Calu3 (cell line): ENCODE measurements at regions not wholly inside any gene's neighbourhood (a gene's known extent, or its start where the extent isn't known, plus 50 kb on each side); places are given as distances from the start of the nearest gene placed in this dataset.

Experiments
- BruUV-seq: library from RNA; stranded (reverse); fragments of 400-500 nt; replicated peaks from 2 replicates; lab custom pipeline; 2021; lab: Mats Ljungman, UMichigan
- CTCF ChIA-PET: fragments of 300-600 bp; sonication (Branson Sonifier 250); formaldehyde crosslinking; loops from one replicate; lab custom pipeline; 2022; ENCODE audit warnings: antibody characterized with exemption; lab: Charles Lee
- DNase-seq: peaks from one replicate; pipeline ENCODE4 v3.0.0; 2022
- H3K27ac Mint-ChIP-seq: one replicate; pipeline ENCODE4 v1.8.0; 2022; ENCODE audit warnings: mixed read lengths; ENCODE audit not compliant: unreplicated experiment
- H3K27me3 Mint-ChIP-seq: one replicate; pipeline ENCODE4 v1.8.0; 2022; ENCODE audit warnings: mixed read lengths; ENCODE audit not compliant: unreplicated experiment
- H3K36me3 Mint-ChIP-seq: one replicate; pipeline ENCODE4 v1.8.0; 2022; ENCODE audit warnings: mild to moderate bottlenecking, moderate library complexity, mixed read lengths; ENCODE audit not compliant: insufficient read depth, unreplicated experiment
- H3K4me1 Mint-ChIP-seq: one replicate; pipeline ENCODE4 v1.8.0; 2022; ENCODE audit warnings: mild to moderate bottlenecking, low read depth, mixed read lengths; ENCODE audit not compliant: unreplicated experiment
- H3K4me3 Mint-ChIP-seq: one replicate; pipeline ENCODE4 v1.8.0; 2022; ENCODE audit warnings: mild to moderate bottlenecking, low read depth, moderate library complexity, mixed read lengths; ENCODE audit not compliant: unreplicated experiment
- H3K9me3 Mint-ChIP-seq: one replicate; pipeline ENCODE4 v1.8.0; 2022; ENCODE audit warnings: low read depth, mixed read lengths; ENCODE audit not compliant: unreplicated experiment
- CTCF ChIP-seq: fragments of 200-600 bp; IDR thresholded peaks from one replicate; pipeline ENCODE4 v1.8.0; 2022; ENCODE audit warnings: antibody characterized with exemption; ENCODE audit not compliant: unreplicated experiment
- intact Hi-C: fragments of 100-400 bp; cut with micrococcal nuclease; formaldehyde crosslinking; loops from one replicate; pipeline ENCODE4 v1.10.0; 2022; ENCODE audit not compliant: unreplicated experiment

- intact Hi-C loops: no loop called here
- H3K4me3 Mint-ChIP-seq: no peak overlapping the region
- CTCF ChIA-PET: no interaction called here
- no peaks in the 10 kb centered on the region for H3K9me3 Mint-ChIP-seq
- no peak for DNase-seq
- BruUV-seq: no TSS peak
- H3K4me1 Mint-ChIP-seq: no peaks in the 10 kb centered on the region
- H3K36me3 Mint-ChIP-seq: no peaks in the 10 kb centered on the region
- no peak for TF ChIP-seq CTCF
- H3K27ac Mint-ChIP-seq: no peak overlapping the region
- peaks cover 54% of the 10 kb centered on the region for H3K27me3 Mint-ChIP-seq
These were observed 131.9 kb upstream of the PROK2 start for GRCh38 chr3:71916747-71917369.

- no peaks in the 10 kb centered on the region for H3K4me1 Mint-ChIP-seq
- TF ChIP-seq CTCF: no peak
- H3K27ac Mint-ChIP-seq: no peak overlapping the region
- no TSS peak for BruUV-seq
- no peaks in the 10 kb centered on the region for H3K36me3 Mint-ChIP-seq
- H3K4me3 Mint-ChIP-seq: no peak overlapping the region
- no peak for DNase-seq
- H3K9me3 Mint-ChIP-seq: no peaks in the 10 kb centered on the region
- CTCF ChIA-PET: no interaction called here
- H3K27me3 Mint-ChIP-seq: peaks cover 49% of the 10 kb centered on the region
- intact Hi-C loops: no loop called here
These were observed 128.0 kb upstream of the PROK2 start for GRCh38 chr3:71912839-71913495.

DNA sequence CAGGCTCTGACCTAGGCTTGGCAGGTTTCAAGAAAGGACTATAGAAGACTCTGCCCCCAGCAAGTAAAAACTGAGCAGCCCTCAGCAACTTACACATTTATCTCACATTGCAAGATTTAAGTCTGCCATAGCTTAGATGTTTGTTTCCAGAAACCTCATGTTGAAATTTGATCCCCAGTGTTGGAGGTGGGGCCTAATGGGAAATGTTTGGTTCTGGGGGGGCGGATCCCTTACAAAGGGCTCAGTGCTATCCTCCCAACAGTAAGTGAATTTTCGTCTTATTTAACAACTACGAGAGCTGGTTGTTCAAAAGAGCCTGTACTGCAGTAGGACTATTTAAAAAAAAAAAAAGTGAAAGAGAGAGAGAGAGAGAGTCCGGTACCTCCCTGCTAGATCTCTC is 125.2 kb upstream of the PROK2 start:
- intact Hi-C loops: no loop called here
- no peak for TF ChIP-seq CTCF
- Mint-ChIP-seq H3K36me3 (no peaks in the 10 kb centered on the region), H3K4me3 (no peak overlapping the region), H3K27ac (no peak overlapping the region), H3K4me1 (no peaks in the 10 kb centered on the region), H3K9me3 (no peaks in the 10 kb centered on the region), H3K27me3 (peaks cover 75% of the 10 kb centered on the region)
- CTCF ChIA-PET: interaction anchor here (0.8 kb wide), 1 partner anchor 8 kb away, joined by 5 read pairs; no protein-coding TSS in a partner anchor
- no TSS peak for BruUV-seq
- DNase-seq: no peak

DNA sequence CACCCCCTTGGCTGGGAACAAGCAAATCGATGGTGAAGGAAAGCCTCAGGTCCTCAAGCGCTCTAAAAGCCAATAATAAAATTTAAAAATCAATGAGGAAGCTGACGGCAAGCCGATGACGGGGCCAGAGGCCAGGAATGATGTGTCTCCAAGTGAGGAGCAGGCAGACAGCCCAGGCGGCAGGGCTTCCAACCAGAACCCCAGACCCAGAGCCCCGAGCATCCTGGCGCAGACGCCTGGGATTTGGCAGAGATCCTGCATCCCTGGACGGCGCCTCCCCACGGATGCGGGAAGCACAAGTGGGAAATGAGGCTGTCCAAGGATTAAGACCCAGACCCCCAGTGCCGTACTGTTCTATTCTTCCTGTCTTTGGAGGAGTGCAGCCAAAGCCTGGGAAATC is 123.0 kb upstream of the PROK2 start:
- CTCF ChIA-PET: no interaction called here
- Mint-ChIP-seq H3K9me3 (no peaks in the 10 kb centered on the region), H3K4me3 (no peak overlapping the region), H3K36me3 (no peaks in the 10 kb centered on the region), H3K4me1 (no peaks in the 10 kb centered on the region), H3K27ac (no peak overlapping the region), H3K27me3 (peaks cover 69% of the 10 kb centered on the region)
- intact Hi-C loops: no loop called here
- BruUV-seq: no TSS peak
- DNase-seq: no peak
- TF ChIP-seq CTCF: no peak
